ENCODE measurements at regions not wholly inside any gene's neighbourhood (a gene's known extent, or its start where the extent isn't known, plus 50 kb on each side); places are given as distances from the start of the nearest gene placed in this dataset.

GRCh38 chr12:124456133-124456651, 111.2 kb downstream of the NCOR2 start:
- TF ChIP-seq EZH2 (optimal IDR thresholded peaks at IDR 0.05; ENCODE audit: low read depth, low read length) = no peak
- TF ChIP-seq, protein P1, sequence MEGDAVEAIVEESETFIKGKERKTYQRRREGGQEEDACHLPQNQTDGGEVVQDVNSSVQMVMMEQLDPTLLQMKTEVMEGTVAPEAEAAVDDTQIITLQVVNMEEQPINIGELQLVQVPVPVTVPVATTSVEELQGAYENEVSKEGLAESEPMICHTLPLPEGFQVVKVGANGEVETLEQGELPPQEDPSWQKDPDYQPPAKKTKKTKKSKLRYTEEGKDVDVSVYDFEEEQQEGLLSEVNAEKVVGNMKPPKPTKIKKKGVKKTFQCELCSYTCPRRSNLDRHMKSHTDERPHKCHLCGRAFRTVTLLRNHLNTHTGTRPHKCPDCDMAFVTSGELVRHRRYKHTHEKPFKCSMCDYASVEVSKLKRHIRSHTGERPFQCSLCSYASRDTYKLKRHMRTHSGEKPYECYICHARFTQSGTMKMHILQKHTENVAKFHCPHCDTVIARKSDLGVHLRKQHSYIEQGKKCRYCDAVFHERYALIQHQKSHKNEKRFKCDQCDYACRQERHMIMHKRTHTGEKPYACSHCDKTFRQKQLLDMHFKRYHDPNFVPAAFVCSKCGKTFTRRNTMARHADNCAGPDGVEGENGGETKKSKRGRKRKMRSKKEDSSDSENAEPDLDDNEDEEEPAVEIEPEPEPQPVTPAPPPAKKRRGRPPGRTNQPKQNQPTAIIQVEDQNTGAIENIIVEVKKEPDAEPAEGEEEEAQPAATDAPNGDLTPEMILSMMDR (IDR thresholded peaks at IDR 0.05; ENCODE audit: low read length) = no peak
- no peak for TF ChIP-seq EZH2phosphoT487 (IDR thresholded peaks at IDR 0.05; ENCODE audit: low read length)
